HG03571 (cell line): ENCODE measurements at regions not wholly inside any gene's neighbourhood (a gene's known extent, or its start where the extent isn't known, plus 50 kb on each side); places are given as distances from the start of the nearest gene placed in this dataset.
A peak's percentile ranks its signal among the peaks of the same experiment; 100 is the strongest.

Source experiments
- ATAC-seq: cut with Tn5 transposase; IDR thresholded peaks from one replicate; pipeline ENCODE4 v1.9.1; 2021; ENCODE audit not compliant: unreplicated experiment

DNA sequence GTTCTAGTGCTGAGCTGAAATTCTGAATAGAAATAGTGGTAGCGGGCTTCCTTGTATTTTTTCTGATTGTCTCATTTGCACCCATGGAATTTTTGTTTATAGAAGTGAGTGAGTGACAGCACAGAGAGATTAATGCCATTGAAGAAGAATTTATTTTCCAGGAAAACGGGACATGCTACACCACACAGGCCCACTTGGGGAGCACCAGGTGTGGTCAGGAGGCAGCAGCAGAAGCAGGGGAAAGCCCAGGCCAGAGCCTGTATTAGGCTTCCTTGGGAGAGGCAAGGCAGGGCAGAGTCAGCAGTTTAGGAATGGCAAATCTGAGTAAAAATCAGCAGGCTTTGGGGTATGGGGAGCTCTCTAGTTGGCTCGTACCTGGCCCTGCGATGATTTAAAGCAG lies 88.4 kb upstream of the ATP11B start:
- no peak for ATAC-seq

DNA sequence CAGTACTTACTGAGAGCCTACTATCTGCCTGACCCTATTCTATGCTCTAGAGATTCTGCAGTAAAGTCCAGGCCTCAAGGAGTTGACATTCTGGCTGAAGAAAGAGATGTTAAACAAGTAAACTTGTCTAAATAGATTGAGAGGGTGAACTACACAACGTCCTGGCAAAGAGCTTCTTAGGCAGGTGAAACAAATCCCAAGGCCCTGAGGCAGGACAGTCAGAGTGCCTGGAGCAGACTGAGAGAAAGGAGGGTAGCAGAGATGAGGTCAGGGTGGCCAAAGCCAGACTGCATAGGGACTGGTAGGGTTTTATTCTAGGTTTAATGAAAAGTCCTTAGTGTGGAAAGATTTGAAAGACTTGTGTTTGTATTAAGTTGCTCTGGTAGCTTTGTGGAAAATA lies 84.5 kb upstream of the ATP11B start:
- no peak for ATAC-seq

DNA sequence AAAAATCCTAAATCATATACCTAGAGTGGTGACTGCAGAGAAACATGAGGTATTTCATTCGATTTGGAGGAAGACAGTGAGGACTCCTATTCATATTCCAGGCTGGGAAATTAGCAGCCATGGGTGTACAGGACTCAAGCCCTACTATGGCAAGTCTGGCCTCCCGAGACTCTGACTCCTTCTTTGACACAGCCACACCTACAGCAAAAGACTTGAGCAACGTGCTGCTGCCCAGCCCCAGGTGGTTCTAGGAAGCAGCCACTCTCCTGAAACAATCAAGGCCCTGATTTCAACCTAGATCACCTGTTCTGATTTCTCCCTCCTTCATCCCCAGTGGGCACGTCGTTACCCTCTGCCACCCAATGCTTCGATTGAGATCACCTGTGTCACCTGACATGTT lies 84.0 kb upstream of the ATP11B start:
- no peak for ATAC-seq

DNA sequence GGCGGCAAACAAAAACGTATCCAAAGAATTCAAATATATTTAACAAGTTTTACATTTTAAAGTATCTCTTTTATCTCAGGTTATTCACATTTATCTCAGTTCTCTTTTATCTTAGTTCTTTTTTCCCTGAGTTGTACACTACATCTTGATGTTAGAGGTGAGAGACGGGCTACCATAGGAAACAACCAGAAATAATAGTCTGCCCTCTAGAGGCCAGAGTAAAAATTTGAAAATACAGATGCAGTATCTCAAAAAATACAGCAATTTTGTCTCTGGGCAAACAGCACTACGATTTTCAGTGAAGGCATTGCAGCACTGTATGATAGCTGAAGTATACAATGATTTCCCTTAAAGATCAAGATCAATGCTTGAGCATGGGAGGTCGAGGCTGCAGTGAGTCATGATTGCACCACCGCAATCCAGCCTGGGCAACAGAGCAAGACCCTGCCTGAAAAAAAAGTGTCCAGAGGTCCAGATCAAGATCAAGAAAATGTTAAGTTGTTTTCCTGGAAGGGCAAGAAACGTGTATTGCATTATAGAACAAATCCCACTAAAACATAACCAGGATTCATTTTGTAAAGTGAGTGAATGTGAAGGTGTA lies 82.6 kb upstream of the ATP11B start:
- no peak for ATAC-seq

DNA sequence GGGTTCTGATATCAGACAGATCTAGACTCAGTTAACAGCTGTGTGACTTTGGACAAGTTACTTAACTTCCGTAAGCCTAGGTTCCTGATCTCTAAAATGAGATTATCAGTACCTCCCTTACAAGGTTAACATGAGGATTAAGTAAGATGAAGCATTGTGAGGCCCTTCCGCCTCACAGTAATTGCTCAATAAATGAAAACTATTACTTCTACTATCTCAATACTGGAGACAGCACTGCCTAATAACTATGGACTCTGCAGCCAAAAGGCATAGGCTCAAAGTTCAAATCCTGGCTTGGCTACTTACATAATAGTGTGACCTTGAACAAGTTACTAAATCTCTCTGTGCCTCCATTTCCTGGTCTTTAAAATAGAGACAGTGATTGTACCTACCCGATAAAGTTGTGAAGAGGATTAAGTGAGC lies 82.0 kb upstream of the ATP11B start:
- no peak for ATAC-seq

DNA sequence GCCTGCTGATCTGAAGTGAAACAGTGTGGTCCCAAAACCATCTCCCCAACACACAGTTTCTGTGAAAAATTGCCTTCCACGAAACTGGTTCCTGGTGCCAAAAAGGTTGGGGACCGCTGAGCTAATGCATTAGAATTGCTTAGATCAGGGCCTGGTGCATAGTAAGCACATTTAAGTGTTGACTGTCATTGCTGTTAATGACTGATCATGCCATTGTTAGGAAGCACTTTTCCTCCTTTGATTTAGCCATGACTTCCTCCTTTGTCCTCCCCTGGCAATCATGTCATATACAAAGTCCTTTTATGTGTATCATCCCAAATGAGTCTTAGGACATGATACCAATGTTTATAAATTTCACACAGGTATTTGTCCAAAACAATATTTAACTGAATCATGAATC lies 81.5 kb upstream of the ATP11B start:
- ATAC-seq, result no peak

DNA sequence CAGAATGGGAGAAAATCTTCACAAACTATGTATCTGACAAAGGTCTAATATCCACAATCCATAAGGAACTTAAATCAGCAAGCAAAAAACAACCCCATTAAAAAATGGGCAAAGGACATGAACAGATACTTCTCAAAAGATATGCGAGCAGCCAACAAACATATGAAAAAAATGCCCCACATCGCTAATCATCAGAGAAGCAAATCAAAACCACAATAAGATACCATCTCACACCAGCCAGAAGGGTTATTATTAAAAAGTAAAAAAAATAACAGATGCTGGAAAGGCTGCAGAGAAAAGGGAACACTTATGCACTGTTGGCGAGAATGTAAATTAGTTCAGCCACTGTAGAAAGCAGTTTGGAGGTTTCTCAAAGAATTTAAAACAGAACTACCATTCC lies 80.2 kb upstream of the ATP11B start:
- no peak for ATAC-seq

DNA sequence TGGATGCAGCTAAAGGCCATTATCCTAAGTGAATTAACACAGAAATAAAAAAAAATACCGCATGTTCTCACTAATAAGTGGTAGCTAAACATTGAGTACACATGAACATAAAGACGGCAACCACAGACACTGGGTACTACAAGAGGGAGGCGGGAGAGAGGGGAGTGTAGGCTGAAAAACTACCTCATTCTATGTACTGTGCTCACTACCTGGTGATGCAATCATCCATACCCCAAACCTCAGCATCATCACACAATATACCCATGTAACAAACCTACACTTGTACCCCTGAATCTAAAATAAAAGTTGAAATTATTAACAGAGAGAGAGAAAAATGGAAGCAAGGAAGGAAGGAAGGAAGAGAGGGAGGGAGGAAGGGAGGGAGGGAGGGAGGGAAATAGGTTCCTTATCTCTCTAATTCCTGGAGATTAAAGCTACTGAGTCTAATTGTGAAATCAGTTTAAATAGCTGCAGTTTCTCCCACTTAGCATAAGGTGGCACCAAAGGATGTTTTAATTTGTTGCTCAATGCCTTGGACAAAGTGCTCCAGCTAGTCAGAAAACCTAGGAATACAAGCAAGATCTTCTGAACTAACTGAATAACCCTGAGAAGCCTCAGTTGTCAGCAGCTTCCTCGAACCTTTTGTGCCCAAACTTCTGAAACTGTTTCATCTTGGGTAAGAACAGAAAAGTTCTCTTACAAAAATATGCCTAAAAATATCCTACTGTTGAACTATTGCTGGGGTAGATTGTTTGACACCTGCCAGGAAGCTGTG lies 79.4 kb upstream of the ATP11B start:
- ATAC-seq, result peak; percentile 52

DNA sequence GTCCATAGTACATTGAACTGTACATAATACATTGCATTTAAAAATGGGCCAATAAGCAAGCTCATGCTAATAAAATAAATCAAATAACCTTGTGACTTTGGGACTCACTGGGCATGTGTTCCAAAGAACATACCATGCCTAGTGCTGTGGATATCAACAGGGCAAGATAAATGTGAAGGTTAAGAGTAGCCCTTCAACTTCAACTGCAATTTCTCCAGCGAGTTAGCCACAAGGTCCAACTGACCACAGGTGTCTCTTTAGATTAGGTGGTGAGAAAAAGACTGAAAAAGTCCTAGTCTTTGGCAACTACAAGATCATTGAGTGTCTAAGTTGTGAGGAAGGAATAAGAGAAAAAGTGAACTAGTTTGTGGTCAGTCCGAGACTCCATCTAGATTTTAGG lies 78.3 kb upstream of the ATP11B start:
- no peak for ATAC-seq

DNA sequence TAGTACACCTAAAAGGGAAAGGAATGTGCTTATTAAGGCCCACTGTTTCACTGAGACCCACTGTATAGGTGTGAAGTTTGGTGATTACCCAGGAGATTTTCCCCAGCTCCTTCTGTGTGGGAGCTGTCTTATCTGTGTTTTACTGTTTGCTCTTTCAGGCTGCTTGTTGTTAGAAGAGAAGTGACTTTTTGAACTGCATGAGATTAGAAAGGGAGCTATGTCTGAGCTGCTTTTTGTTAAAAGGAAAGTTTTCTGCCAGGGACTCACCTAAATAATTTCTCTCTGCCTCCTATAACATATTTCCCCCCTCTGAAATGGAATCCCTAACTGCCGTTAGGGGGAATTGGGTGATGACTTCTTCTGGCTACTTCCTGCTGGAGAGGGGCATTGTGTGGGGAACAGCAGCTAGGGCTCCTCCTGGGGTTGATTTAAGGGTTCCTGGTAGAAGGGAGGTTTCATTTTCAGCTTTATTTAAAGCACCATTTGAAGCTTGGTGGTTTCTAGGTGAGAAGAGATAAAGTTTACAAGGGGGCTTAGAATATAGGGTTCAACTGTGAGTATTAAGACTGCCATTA lies 77.1 kb upstream of the ATP11B start:
- no peak for ATAC-seq

DNA sequence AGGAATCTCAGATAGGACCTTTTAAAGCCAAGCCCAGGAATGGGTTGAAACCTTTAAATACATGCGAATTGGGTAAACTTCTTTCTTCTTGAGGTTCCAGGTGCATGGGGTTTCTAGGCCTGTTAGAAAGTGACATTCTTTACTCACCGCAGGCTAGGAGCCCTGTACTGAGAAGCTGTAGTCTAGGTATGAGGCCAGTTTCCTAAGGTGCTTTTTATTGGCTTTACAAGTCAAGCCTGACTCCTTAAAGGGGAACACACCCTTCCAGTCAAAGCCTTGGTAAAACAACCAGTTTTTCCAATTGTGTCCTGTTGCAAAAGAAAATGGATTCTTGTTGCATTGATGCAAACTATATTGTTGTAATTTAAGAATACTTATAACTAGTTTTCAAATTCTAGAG lies 76.1 kb upstream of the ATP11B start:
- peak; percentile 74 for ATAC-seq

DNA sequence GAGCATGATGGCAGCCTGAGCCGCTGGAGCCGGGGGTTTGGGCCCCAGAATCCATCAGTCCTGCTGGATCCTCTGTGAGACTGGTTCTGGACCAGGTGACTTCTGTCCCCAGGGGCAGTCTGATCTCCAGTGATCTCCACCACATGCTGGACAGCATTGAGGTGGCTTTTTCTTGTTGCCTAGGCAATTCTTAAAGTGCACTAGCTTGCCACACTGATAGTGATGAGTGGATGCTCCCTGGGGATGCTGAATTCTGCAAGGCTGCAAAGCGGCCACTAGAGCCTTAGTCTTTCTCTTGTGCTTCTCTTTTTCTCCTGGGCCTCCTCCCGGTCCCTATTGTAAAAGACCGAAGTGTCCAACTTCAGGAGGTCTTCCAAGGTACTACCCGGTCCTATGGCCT lies 70.4 kb upstream of the ATP11B start:
- ATAC-seq, result no peak

DNA sequence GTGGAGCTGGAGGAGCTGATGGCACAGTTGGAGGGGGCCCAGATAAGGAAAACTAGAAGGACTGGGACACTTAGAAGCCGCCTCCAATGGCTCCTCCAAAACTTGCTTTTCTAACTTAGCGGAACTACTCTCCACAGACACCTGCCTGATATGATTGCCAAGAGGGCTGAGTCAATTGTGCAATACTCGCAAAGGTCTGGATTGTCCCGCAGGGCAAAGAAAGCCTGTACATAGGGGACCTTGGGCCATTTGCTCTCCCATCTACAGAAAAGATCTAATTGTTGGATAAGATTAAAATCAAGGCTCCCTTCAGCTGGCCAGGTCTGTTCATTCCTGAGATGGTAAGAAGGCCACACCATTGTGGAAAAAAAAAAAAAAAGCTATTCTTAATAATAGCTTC lies 69.7 kb upstream of the ATP11B start:
- no peak for ATAC-seq

DNA sequence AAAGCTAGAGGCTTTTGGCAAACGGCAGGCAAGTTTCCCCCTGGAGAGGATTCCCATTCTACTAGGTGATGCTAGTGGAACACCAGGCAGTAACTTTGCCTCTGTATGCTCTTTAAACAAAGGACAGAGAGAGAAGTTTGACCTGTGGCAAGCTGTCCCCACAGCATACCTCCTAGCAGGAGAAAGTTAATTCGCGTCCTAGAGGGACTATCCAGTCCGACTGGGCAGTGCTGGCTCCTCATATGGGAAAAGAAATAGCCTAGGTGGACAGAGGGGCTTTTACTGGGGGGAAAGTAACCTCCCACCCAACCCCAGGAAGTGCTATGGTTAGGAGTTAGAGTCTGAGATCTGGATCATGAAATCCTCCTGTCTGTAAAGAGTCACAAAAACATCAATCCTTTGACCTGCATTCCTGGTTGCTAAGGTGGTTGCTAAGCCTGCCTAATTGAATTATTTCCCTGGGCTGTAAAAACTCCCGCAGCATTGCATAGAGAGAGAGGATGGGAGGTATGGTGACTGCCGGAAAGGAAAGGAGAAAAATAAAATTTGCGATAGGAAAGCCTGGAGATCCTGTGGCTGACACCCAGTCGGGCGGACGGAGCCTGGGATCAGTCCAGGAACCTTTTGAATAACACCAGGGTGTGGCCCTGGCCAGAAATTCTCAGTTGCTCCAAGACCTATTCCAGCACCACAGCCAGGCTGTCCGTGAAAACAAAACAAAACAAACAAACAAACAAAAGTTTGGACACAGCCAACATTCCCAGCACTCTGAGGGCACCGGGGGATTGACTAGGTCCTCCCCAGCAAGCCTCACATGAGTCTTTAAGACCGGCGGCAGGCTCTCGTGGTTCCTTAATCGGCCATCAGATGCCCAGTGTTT lies 67.7 kb upstream of the ATP11B start:
- ATAC-seq, result no peak

DNA sequence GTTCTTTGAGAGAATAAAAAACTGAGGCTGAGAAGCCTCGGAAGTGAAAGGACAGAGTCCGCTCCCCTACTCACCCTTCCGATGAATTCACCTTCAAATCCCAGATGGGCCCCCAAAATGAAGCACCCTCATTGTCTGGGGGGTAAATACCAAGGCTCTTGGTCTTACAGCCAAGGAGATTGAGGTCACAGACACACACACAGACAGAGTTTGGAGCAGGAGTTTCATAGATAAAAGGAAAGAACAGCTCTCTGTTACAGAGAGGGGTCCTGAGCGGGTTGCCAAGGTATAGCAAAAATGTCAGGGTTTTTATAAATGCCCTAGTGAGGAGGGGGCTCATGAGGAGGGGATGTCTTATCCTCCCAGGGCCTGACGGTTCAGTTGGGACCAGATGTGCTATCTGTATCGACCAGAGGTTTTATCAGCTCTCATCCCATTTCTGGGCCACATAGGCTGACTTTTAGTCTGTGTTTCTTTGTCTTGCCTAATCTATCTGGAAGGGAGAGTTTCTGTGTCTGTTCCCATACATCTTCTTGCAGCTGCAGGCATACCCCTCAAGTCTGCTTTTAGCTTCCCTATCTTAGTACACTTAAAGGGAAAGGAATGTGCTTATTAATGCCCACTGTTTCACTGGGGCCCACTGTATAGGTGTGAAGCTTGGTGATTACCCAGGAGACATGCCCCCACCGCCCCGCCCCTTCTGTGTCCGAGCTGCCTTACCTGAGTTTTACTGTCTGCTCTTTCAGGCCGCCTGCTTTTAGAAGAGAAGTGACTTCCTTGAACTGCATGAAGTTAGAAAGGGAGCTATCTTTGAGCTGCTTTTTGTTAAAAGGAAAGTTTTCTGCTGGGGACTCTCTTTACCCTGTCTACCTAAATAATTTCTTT lies 66.8 kb upstream of the ATP11B start:
- no peak for ATAC-seq

DNA sequence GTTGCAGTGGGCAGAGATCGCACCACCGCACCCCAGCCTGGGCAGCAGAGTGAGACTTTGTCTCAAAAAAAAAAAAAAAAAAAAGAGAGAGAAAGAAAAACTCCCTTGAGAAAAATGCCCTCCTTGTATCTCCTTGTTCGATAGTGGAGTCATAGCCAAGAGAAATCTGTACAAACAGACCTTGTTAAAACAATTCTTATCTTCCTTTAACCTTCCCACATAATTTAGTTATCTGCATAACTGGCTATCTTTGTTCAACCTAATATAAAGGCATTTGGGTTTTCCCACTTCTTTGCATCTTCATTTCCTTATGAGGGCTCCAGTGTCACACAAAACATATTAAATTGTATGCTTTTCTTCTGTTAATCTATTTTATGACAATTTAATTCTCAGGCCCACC lies 65.1 kb upstream of the ATP11B start:
- ATAC-seq, result no peak

DNA sequence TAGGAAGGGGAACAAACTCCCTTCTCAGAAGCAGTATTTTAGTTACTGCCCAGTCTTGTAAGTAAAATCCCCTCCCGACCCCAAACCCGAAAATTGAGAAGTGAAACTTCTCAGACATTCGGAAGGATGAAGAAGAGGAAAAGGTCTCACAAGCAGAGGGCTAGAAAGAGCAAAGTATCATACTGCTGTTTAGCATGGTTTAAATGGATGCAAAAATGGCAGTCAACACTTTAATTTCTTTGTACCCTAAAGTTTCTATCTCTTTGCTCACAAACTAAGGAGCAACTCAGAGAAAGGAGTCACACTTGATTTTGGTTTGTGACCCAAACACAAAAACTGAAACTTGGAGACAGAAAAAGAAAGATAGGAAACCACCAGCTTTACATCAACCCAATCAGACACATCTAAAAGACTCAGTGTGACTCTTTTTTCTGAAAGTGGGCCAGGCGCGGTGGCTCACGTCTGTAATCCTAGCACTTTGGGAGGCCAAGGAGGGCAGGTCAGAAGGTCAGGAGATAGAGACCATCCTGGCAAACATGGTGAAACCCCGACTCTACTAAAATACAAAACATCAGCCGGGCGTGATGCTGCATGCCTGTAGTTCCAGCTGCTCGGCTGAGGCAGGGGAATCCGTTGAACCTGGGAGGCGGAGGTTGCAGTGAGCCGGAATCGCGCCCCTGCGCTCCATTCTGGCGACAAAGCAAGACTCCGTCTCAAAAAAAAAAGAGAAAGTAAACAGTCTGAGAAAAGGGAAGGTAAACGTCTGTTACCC lies 63.2 kb upstream of the ATP11B start:
- peak; percentile 73 for ATAC-seq

DNA sequence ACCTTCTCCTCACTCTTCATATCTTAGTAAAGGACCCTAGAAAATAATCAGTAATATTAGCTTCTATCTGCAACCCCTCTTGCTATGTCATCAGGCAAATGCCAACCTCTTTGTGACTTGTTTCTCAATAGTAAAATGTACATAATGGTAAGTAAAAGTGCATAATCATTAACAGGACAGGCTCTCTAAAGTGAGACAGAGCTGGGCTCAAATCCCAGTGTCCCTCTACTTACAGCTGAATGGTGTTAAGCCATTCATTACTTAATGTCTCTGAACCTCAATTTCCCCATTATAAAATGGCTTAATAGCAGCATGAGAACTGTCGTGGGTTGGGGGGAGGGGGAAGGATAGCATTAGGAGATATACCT lies 62.6 kb upstream of the ATP11B start:
- ATAC-seq, result peak; percentile 33

DNA sequence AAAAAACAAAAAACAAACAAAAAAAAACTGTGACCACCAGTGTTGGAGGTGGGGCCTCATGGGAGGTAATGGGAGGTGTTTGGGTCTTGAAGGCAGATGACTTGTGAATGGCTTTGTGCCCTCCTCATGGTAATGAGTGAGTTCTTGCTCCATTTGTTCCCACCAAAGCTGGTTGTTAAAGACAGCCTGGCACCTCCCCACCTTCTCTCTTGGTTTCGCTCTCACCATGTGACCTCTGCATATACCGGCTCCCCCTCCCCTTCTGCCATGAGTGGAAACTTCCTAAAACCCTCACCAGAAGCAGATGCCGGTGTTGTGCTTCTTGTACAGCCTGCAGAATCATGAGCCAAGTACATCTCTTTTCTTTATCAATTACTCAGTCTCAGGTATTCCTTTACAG lies 61.5 kb upstream of the ATP11B start:
- ATAC-seq, result no peak
